MM.1S (cell line): ENCODE measurements at regions not wholly inside any gene's neighbourhood (a gene's known extent, or its start where the extent isn't known, plus 50 kb on each side); places are given as distances from the start of the nearest gene placed in this dataset.

Experiments
- EZH2 ChIP-seq: fragments of 300-600 bp; sonication (generic); optimal IDR thresholded peaks from 2 replicates; pipeline ENCODE3; 2017; ENCODE audit warnings: low read depth, mild to moderate bottlenecking, antibody characterized with exemption, low read length, mixed read lengths
- TF ChIP-seq, protein P1 (sequence below): fragments of 300-600 bp; sonication (generic); IDR thresholded peaks from 2 replicates; pipeline ENCODE4 v1.5.1; 2016; ENCODE audit warnings: antibody characterized with exemption, low read length, mixed read lengths

DNA sequence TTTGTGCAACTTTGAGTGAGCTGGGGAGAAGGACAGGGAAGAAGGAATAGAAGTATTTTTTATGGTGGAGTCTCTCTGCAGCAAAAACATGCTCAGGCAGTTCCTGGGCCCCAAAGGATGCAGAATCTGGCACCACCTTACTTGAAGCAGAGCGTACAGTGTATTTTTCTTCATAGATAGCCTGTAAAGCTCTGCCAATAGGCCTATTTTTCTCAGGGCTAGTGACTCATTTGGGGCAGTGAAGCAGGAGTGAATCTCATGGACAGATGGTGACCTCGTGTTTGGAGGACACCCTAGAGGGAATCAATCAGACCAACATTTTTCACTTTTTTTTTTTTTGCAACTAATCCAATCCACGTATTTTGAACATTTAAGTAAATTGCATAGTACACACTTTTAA is 268.1 kb upstream of the CXCR4 start:
- TF ChIP-seq, protein P1, sequence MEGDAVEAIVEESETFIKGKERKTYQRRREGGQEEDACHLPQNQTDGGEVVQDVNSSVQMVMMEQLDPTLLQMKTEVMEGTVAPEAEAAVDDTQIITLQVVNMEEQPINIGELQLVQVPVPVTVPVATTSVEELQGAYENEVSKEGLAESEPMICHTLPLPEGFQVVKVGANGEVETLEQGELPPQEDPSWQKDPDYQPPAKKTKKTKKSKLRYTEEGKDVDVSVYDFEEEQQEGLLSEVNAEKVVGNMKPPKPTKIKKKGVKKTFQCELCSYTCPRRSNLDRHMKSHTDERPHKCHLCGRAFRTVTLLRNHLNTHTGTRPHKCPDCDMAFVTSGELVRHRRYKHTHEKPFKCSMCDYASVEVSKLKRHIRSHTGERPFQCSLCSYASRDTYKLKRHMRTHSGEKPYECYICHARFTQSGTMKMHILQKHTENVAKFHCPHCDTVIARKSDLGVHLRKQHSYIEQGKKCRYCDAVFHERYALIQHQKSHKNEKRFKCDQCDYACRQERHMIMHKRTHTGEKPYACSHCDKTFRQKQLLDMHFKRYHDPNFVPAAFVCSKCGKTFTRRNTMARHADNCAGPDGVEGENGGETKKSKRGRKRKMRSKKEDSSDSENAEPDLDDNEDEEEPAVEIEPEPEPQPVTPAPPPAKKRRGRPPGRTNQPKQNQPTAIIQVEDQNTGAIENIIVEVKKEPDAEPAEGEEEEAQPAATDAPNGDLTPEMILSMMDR = no peak
- no peak for TF ChIP-seq EZH2
